ENCODE measurements at regions not wholly inside any gene's neighbourhood (a gene's known extent, or its start where the extent isn't known, plus 50 kb on each side); places are given as distances from the start of the nearest gene placed in this dataset.

GRCh38 chr3:177474652-177475355 lies 277.5 kb upstream of the TBL1XR1 start:
- Histone ChIP-seq H3K4me1 (peaks cover 14% of the 10 kb centered on the region), H3K27ac (replicated peaks) (no peak overlapping the region), H3K27me3 (ENCODE audit: low read depth) (no peaks in the 10 kb centered on the region), H3K36me3 (no peaks in the 10 kb centered on the region), H3K9me3 (replicated peaks) (no peaks in the 10 kb centered on the region), H3K4me3 (no peak overlapping the region)
- intact Hi-C loops (cut with micrococcal nuclease): no loop called here
- DNase-seq: no peak
- no peak for TF ChIP-seq CTCF (IDR thresholded peaks at IDR 0.05; ENCODE audit: borderline replicate concordance)

DNA sequence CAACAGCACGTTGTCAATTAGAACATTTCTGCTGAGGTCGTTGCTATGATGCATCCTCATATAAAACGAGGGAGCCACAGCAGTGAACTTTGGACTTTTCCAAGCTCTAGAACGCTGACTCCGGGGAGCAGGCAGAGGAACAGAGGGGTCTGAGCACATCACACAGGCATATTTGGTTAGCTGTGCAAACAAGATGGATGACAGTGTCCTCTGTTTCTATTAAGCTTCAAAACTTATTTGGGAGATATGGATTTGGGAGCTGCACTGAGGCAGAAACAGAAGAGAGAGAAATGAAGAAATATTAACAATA lies 278.0 kb upstream of the TBL1XR1 start:
- intact Hi-C loops (cut with micrococcal nuclease): no loop called here
- no peak overlapping the region for H3K27ac ChIP-seq (replicated peaks)
- H3K27me3 ChIP-seq (ENCODE audit: low read depth): no peaks in the 10 kb centered on the region
- no peak overlapping the region for H3K4me3 ChIP-seq
- H3K36me3 ChIP-seq: no peaks in the 10 kb centered on the region
- peaks cover 14% of the 10 kb centered on the region for H3K4me1 ChIP-seq
- H3K9me3 ChIP-seq (replicated peaks): no peaks in the 10 kb centered on the region
- TF ChIP-seq CTCF (IDR thresholded peaks at IDR 0.05; ENCODE audit: borderline replicate concordance): no peak
- no peak for DNase-seq

DNA sequence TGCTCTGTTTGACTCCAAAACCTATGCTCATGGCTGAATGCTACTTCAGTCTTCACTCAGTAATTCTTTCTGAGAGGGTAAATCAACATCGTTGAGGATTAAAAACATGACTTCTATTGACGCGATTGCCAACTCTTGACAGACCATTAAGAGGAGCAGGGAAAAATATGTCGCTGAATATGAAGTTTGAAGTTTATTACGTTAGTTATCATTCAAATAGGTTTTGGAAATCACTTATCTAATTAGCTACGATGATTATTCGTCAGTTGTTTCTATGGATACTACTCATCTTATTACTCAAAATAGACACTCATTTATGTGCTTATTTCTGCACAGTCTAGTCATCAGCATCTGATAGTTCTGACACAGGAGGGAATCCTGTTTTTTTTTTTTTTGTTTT lies 279.2 kb upstream of the TBL1XR1 start:
- Histone ChIP-seq H3K27ac (replicated peaks) (no peak overlapping the region), H3K4me1 (peaks cover 14% of the 10 kb centered on the region), H3K4me3 (no peak overlapping the region), H3K36me3 (no peaks in the 10 kb centered on the region), H3K9me3 (replicated peaks) (no peaks in the 10 kb centered on the region), H3K27me3 (ENCODE audit: low read depth) (no peaks in the 10 kb centered on the region)
- no peak for TF ChIP-seq CTCF (IDR thresholded peaks at IDR 0.05; ENCODE audit: borderline replicate concordance)
- intact Hi-C loops (cut with micrococcal nuclease): no loop called here
- no peak for DNase-seq

DNA sequence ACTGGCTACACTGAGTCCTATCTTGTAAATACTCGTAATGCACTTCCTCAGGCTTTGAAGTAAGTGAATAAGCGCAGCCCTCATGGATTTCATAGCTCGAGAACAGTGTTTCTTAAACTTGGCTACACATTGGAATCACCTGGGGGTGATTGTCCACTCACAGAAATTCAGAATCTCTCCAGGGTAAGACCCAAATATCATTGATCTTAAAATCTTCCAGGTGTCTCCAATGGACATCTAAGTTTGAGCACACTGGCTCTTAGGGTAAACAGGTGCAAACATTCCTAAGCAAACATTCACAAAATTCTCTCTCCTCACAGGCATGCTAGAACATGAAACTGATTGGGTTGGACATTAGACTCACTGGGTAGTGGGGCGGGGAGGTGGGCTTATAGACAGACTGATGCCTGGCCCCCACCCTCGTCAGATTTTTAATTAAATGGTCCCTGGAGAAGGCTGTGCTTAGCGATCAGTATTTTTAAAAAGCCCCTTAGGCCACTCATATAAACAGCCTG lies 279.7 kb upstream of the TBL1XR1 start:
- Histone ChIP-seq H3K27me3 (ENCODE audit: low read depth) (no peaks in the 10 kb centered on the region), H3K4me1 (peaks cover 14% of the 10 kb centered on the region), H3K27ac (replicated peaks) (no peak overlapping the region), H3K4me3 (no peak overlapping the region), H3K36me3 (no peaks in the 10 kb centered on the region), H3K9me3 (replicated peaks) (no peaks in the 10 kb centered on the region)
- no peak for DNase-seq
- no peak for TF ChIP-seq CTCF (IDR thresholded peaks at IDR 0.05; ENCODE audit: borderline replicate concordance)
- intact Hi-C loops (cut with micrococcal nuclease): no loop called here

GRCh38 chr3:177478170-177478867 lies 281.0 kb upstream of the TBL1XR1 start:
- Histone ChIP-seq H3K27ac (replicated peaks) (peak overlapping the region; percentile 79), H3K4me1 (peaks cover 19% of the 10 kb centered on the region)
- intact Hi-C loops (cut with micrococcal nuclease): no loop called here

More at GRCh38 chr3:177478170-177478867, 281.0 kb upstream of the TBL1XR1 start:
- Histone ChIP-seq H3K4me3 (no peak overlapping the region), H3K9me3 (replicated peaks) (no peaks in the 10 kb centered on the region), H3K27me3 (ENCODE audit: low read depth) (no peaks in the 10 kb centered on the region), H3K36me3 (no peaks in the 10 kb centered on the region)
- TF ChIP-seq CTCF (IDR thresholded peaks at IDR 0.05; ENCODE audit: borderline replicate concordance): no peak
- no peak for DNase-seq

All from left ventricle myocardium inferior (tissue), 1 donor.